Spinal cord (tissue), 9 donors: ENCODE measurements at regions not wholly inside any gene's neighbourhood (a gene's known extent, or its start where the extent isn't known, plus 50 kb on each side); places are given as distances from the start of the nearest gene placed in this dataset.

Experiments used
- DNase-seq, 6 donors: peaks; one replicate each; pipeline versions ENCODE4 v3.0.0 to v3.0.0-alpha.2; 2013 to 2015; ENCODE audit warnings: low spot score in 6 of 6, low read depth in 4 of 6
- H3K27ac ChIP-seq: one replicate; pipeline ENCODE4 v1.5.1; 2013; ENCODE audit warnings: low read depth, low read length, control low read depth
- H3K27me3 ChIP-seq: one replicate; pipeline ENCODE4 v1.6.1; 2013; ENCODE audit warnings: low read length; ENCODE audit not compliant: control insufficient read depth, insufficient read depth
- H3K36me3 ChIP-seq: one replicate; pipeline ENCODE4 v1.6.1; 2013; ENCODE audit warnings: low read length; ENCODE audit not compliant: control insufficient read depth, insufficient read depth
- H3K4me1 ChIP-seq: one replicate; pipeline ENCODE4 v1.6.1; 2013; ENCODE audit warnings: low read length; ENCODE audit not compliant: control insufficient read depth, insufficient read depth
- H3K4me3 ChIP-seq: one replicate; pipeline ENCODE4 v1.5.1; 2013; ENCODE audit warnings: low read depth, low read length, control low read depth
- H3K9me3 ChIP-seq: one replicate; pipeline ENCODE4 v1.6.1; 2013; ENCODE audit warnings: low read length; ENCODE audit not compliant: control insufficient read depth, insufficient read depth
- WGBS: methylation state at CpG from one replicate; pipeline ENCODE4 v1.1.5; 2013; ENCODE audit warnings: missing lambda C conversion rate; ENCODE audit not compliant: insufficient coverage; 5-methylcytosine and 5-hydroxymethylcytosine counted together
- donor health status: healthy.

DNA sequence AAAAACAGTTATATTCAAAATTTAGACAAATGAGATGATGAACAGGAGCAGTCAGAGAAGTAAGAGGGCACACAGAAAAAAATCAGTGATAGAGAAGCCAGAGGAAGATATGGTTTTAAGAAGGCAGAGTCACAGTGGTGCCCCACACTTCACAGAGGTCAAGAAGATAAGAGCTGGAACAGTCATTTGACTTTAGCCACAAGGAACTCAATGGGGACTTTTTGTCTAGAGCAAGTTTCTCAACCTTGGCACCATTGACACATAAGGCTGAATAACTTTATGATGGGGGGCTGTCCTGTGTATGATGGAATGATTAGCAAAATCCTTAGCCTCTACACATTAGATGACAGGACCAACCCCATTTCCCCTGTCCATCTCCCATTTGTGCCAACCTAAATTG is 172.8 kb upstream of the PLEKHG7 start:
- no peaks in the 10 kb centered on the region for H3K4me1 ChIP-seq
- H3K27ac ChIP-seq: no peak overlapping the region
- no peak for DNase-seq
- no peaks in the 10 kb centered on the region for H3K36me3 ChIP-seq
- no peaks in the 10 kb centered on the region for H3K9me3 ChIP-seq
- H3K4me3 ChIP-seq: no peak overlapping the region
- H3K27me3 ChIP-seq: no peaks in the 10 kb centered on the region

DNA sequence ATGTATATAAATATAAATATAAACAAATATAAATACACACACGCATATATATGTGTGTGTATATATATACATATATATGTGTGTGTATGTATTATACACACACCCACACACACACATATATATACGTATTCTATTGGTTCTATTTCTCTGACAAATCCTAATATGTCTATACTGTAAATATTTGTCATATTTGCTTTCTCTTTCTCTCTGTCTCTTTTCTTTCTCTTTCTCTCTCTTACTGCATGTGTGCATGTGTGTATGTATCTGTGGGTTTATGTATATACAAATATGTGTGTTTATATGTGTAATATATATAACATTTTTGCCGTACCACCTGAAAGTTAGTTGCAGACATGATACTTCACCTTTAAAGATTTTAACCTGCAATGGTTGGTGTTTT is 174.2 kb upstream of the PLEKHG7 start:
- no peaks in the 10 kb centered on the region for H3K4me1 ChIP-seq
- no peaks in the 10 kb centered on the region for H3K9me3 ChIP-seq
- no CpG with 5 or more reads among the region's 3 CpGs for WGBS

DNA sequence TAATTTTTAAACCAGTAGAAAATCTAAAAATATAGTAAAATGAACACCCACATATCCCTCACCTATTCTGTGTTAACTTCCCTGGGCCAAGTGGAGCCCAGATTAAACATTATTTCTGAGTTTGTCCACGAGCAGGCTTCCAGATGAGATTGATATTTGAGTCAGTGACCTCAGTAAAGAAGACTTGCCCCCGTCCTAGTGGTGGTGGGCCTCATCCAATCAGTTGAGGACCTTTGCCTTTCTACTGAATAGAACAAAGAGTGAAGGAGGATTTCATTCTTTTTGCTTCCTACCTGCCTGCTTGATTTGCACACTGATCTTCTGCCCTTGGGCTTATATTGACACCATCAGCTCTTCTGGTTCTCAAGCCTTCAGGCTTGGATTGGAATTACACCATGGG is 174.7 kb upstream of the PLEKHG7 start:
- DNase-seq: no peak
- H3K4me3 ChIP-seq: no peak overlapping the region
- H3K9me3 ChIP-seq: no peaks in the 10 kb centered on the region
- H3K27ac ChIP-seq: no peak overlapping the region
- no peaks in the 10 kb centered on the region for H3K36me3 ChIP-seq
- H3K27me3 ChIP-seq: no peaks in the 10 kb centered on the region
- H3K4me1 ChIP-seq: no peaks in the 10 kb centered on the region
- WGBS: no CpG with 5 or more reads among the region's 2 CpGs

More for the DNA sequence above, 174.2 kb upstream of the PLEKHG7 start:
- no peaks in the 10 kb centered on the region for H3K27me3 ChIP-seq
- H3K27ac ChIP-seq: no peak overlapping the region
- no peak for DNase-seq
- H3K4me3 ChIP-seq: no peak overlapping the region
- H3K36me3 ChIP-seq: no peaks in the 10 kb centered on the region

DNA sequence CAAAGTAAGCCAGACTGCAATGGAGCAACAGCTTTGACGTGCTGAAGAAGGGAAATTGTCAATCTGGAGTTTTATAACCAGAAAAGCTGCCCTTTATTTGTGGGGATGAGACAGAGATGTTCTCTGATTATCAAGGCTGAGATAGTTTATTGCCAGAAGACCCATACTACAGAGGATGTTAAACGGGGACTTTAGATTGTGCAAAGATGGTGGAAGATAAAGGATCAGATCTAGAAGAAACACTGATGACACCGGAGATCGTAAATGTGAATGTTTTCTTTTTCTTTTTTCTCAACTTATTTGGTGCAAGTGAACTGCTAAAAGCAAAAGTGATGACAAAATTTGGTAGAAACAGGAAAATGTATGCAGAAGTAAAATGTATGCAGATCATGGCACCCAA is 178.3 kb upstream of the PLEKHG7 start:
- Histone ChIP-seq H3K9me3 (no peaks in the 10 kb centered on the region), H3K4me1 (no peaks in the 10 kb centered on the region), H3K27me3 (no peaks in the 10 kb centered on the region), H3K4me3 (no peak overlapping the region), H3K27ac (no peak overlapping the region), H3K36me3 (no peaks in the 10 kb centered on the region)
- no peak for DNase-seq
- WGBS: 98% methylated on average over 4 of the region's 4 CpGs

DNA sequence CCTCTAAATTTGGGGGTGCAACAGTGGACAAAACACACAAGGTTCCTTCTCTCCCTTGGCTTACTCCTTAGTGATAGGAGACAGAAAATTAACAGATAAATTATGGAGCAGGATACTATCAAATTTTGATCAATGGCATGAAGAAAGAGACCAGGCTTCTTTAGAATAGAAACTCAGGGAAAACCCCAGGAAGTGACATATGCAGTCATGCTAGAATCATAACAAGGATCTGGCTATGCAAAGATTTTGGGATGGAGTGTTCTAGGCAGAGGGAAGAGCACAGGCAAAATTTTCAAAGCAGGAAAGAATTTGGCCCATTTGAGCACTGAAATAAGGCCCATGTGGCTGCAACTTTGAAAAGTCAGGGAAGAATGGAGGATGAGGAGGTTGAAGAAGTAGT is 182.3 kb upstream of the PLEKHG7 start:
- no peaks in the 10 kb centered on the region for H3K9me3 ChIP-seq
- DNase-seq: no peak
- H3K27ac ChIP-seq: no peak overlapping the region
- no peaks in the 10 kb centered on the region for H3K4me1 ChIP-seq
- no peaks in the 10 kb centered on the region for H3K27me3 ChIP-seq
- H3K4me3 ChIP-seq: no peak overlapping the region
- no peaks in the 10 kb centered on the region for H3K36me3 ChIP-seq

DNA sequence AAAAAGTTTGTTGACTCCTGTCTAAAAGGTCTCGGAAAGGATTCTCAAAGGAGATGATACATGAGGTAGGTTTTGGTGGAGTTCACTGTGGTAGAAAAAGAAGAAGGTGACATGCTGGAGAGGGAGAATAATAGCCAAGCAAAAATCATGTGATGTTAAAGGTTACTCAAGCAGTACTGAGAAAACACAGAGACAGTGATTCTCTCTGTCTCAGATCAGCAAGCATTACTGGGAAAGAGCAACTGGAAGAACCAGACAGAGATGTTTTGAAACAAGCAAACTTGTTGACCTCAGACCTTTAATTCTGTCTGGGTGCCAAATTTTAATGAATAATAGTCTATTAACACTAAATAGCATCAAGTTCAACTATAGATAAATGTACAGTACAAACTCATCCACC is 183.5 kb upstream of the PLEKHG7 start:
- no peaks in the 10 kb centered on the region for H3K4me1 ChIP-seq
- no peak for DNase-seq
- no peaks in the 10 kb centered on the region for H3K36me3 ChIP-seq
- H3K27ac ChIP-seq: no peak overlapping the region
- 100% methylated on average over 1 of the region's 1 CpG for WGBS
- no peaks in the 10 kb centered on the region for H3K9me3 ChIP-seq
- no peak overlapping the region for H3K4me3 ChIP-seq
- no peaks in the 10 kb centered on the region for H3K27me3 ChIP-seq

DNA sequence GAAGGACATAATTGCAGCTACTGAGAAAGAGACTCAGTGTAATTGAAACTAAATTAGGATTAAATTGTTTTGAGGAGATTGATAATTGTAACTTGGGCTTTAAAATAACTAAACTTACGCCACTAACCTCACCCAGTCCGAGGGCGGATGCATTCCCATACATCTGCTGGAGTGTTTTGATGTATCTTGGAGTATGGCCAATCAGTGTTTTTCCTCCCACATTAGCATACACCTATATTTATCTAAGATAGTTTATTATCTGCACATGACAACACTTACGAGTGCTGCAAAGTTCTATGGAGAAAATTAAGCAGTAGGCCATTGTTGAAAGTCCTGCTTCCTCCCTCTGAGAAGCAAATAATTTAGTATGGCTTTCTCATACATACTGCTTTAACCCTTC is 184.7 kb upstream of the PLEKHG7 start:
- Histone ChIP-seq H3K4me3 (no peak overlapping the region), H3K36me3 (no peaks in the 10 kb centered on the region), H3K27me3 (no peaks in the 10 kb centered on the region), H3K27ac (no peak overlapping the region), H3K4me1 (no peaks in the 10 kb centered on the region), H3K9me3 (no peaks in the 10 kb centered on the region)
- no peak for DNase-seq
- 100% methylated on average over 1 of the region's 4 CpGs for WGBS

DNA sequence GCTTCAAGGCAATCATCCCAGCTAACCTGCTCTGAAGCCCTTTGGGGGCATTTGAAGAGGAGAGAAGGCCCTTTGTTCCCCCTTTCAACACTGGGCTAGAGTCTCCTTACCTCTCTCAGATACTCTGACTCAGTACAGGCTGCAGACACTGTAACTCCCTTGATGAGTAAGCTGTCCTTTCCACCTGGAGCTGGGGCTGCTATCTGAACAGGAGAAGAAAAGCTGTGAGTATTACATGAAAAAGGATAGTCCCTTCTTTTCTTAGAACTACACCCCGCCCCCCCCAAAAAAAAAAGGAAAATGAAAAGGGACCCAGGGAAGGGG is 186.6 kb upstream of the PLEKHG7 start:
- Histone ChIP-seq H3K9me3 (no peaks in the 10 kb centered on the region), H3K27me3 (no peaks in the 10 kb centered on the region), H3K27ac (no peak overlapping the region), H3K4me3 (no peak overlapping the region), H3K4me1 (no peaks in the 10 kb centered on the region), H3K36me3 (no peaks in the 10 kb centered on the region)
- WGBS: no CpG with 5 or more reads among the region's 1 CpG
- no peak for DNase-seq

DNA sequence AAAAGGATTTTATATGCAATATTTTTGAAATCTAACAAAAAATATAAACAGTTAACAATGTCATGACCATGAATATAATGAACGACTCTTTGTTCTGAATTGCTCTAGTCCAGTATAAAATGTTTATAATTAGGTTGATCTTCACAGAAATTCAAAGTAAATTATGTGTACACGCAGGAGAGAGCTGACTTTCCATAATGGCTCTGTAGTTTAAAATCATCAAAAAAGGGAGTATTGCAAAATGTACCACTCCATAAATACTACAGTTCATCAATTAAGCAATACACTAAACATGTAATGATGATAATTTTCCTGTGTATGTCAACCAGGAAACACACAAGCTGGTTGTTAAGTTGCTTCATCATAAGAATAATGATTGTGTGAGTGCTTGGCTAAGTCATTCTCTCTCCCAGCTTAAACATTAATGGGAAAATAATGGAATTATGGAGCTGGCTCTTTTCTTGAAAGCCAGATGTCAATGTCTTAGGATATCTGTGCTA is 189.5 kb upstream of the PLEKHG7 start:
- Histone ChIP-seq H3K27ac (no peak overlapping the region), H3K4me3 (no peak overlapping the region), H3K27me3 (no peaks in the 10 kb centered on the region), H3K4me1 (no peaks in the 10 kb centered on the region), H3K36me3 (no peaks in the 10 kb centered on the region), H3K9me3 (no peaks in the 10 kb centered on the region)
- no peak for DNase-seq
- no CpG with 5 or more reads among the region's 2 CpGs for WGBS

DNA sequence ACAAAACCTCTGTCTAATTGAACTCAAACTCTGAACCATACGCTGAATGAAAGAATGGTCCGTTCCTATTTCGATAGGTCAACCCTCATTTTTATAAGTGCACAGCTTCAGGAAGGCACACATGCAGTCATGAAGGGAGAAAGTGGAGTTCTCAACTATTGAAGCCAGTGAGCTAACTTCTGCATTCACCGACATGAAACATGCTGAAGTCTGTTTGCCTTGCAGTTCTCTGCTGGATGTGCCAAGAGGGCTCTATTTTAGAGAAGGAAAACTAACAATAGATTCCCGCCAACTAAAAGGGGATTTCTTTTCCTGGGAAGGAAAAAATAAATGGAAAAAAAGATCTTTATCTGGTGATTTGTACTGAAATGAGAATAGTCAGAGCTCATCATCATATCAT is 191.0 kb upstream of the PLEKHG7 start:
- Histone ChIP-seq H3K27ac (no peak overlapping the region), H3K9me3 (no peaks in the 10 kb centered on the region), H3K36me3 (no peaks in the 10 kb centered on the region), H3K4me3 (no peak overlapping the region), H3K27me3 (no peaks in the 10 kb centered on the region), H3K4me1 (no peaks in the 10 kb centered on the region)
- 50% methylated on average over 1 of the region's 5 CpGs for WGBS
- peak in 1 of 6 donors; percentile 24 for DNase-seq
